Right ventricle myocardium superior (tissue), 1 donor: ENCODE measurements at regions not wholly inside any gene's neighbourhood (a gene's known extent, or its start where the extent isn't known, plus 50 kb on each side); places are given as distances from the start of the nearest gene placed in this dataset.

ENCODE experiments used
- ATAC-seq: fragments of 200-7000 bp; cut with Tn5 transposase; one replicate; pipeline ENCODE4 v1.9.1; 2020; ENCODE audit warnings: mild to moderate bottlenecking; ENCODE audit not compliant: poor library complexity
- DNase-seq: peaks from one replicate; pipeline ENCODE4 v3.0.0-alpha.2; 2020
- intact Hi-C: fragments of 100-400 bp; cut with DNase I; formaldehyde crosslinking; loops from one replicate; pipeline ENCODE4 v1.11.2; 2022
- donor health status: DM: no; HTN: yes; CAD: no; lungs with severe emphysema.

DNA sequence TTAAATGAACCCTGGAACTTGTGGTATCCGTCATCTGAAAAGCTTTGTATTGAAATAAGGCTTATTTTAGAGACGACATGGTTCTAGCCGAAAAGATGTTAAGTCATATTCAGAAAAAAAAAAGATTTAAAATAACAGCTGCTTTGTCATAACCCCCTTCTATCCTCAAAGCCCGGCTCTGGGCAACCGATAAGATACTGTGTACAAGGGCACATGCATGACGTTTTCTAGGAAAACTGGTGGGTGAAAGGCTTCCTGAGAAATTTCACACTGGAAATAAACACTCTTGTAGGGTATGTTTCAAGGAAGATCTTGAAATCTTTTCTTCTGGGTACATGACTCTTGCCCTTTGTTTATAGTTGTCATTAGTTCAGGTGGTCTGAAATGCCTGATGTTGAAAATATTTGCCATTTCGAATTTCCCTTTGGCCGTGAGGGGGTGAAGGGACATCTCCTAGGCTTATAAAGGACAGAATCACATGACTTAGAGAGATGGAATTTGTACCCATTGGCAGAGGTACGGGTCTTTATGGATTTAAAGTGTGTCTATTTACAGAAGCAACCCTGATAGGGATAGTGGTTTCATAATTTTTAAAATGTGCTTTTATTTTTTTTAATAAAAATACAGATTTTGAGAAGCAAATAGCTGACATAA lies 232.5 kb downstream of the PTEN start:
- intact Hi-C loops: no loop called here
- ATAC-seq (no peak), DNase-seq (no peak)

GRCh38 chr10:88097092-88097516 lies 233.7 kb downstream of the PTEN start:
- DNase-seq: no peak
- no peak for ATAC-seq

DNA sequence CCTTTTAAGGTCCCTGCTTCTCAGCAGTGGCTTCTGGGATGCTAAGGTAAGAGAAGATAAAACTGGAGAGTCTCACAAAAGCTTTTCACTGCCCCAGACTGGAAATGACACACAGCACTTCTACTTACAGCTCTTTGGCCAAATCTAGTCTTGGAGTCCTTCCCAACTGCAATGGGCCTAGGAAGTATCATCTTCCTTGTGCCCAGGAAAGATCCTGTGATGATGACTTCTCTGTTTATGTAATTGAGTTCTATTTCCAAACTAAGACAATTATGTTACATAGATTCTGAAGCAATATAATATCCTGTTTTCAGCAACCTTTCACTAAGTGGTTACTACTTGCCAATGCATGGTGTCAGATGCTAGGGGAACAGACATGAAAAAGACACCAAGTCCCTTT lies 234.1 kb downstream of the PTEN start:
- intact Hi-C loops: no loop called here
- DNase-seq (no peak), ATAC-seq (no peak)

More at GRCh38 chr10:88097092-88097516, 233.7 kb downstream of the PTEN start:
- intact Hi-C loops: no loop called here

DNA sequence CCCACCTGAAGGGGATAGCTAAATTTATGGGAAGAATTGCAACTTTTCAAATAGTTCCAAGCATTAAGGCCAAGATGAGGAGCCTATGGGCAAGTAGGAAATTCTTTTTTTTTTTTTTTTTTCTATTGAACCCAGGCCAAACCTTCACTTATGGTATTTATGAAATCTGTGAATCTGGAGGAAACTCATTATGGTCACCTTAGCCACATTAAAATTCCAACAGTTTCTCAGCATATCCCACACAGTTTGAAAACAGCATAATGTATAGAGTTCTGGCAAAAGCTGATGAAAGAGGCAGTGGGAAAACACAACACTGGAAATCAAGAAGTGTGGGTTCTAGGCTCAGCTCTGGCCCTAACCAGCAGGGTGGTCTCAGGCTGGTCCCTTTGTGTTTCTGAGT lies 236.9 kb downstream of the PTEN start:
- intact Hi-C loops: no loop called here
- DNase-seq (no peak), ATAC-seq (no peak)

GRCh38 chr10:88101666-88102065 lies 238.2 kb downstream of the PTEN start:
- intact Hi-C loops: no loop called here
- ATAC-seq: no peak

DNA sequence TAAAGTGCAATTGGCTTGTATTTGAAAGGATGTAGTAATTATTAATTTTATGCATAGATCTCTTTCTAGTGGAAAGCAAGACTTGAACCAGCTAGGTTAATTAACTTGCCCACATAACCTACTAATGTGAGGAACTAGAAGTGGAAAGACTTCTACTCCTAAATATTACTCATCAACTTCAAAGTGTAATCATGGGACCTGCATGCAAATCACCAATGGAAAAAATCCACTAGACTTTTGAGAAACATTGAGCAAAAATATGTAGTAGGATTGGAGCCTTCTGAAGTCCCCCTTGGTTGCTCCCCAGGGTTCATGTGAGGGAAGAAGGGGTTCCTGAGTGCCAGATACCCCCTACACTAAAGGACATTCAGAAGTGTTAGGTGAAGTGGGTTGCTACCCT lies 240.2 kb downstream of the PTEN start:
- DNase-seq (no peak), ATAC-seq (no peak)
- intact Hi-C loops: no loop called here

More at GRCh38 chr10:88101666-88102065, 238.2 kb downstream of the PTEN start:
- DNase-seq: no peak

DNA sequence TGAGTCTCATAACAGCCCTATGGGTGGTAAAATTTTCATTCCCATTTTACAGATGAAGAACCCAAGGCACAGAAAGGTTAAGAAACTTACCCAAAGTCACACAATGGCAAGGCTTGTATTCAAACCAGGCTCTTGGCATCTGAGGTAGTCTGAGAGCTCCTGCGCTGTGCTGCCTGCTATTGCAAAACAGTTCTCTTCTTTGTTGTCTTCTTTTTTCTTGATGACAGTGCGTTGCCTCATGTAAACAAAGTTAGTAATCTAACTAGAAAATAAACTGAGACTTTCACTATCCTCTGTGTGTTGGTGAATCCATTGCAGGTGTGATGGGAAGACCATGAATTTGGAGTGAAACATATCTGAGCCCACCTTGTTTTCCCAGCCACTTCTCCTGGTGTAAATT lies 240.8 kb downstream of the PTEN start:
- DNase-seq: no peak
- intact Hi-C loops: no loop called here
- ATAC-seq: no peak

- intact Hi-C loops: no loop called here
- ATAC-seq (peak; percentile 38), DNase-seq (no peak)
These were observed 242.9 kb downstream of the PTEN start for GRCh38 chr10:88106366-88106765.

GRCh38 chr10:88107296-88108097 lies 244.1 kb downstream of the PTEN start:
- no peak for DNase-seq
- no peak for ATAC-seq
- intact Hi-C loops: no loop called here

- intact Hi-C loops: no loop called here
- no peak for DNase-seq
These were observed 244.7 kb downstream of the PTEN start for GRCh38 chr10:88108115-88108610.

DNA sequence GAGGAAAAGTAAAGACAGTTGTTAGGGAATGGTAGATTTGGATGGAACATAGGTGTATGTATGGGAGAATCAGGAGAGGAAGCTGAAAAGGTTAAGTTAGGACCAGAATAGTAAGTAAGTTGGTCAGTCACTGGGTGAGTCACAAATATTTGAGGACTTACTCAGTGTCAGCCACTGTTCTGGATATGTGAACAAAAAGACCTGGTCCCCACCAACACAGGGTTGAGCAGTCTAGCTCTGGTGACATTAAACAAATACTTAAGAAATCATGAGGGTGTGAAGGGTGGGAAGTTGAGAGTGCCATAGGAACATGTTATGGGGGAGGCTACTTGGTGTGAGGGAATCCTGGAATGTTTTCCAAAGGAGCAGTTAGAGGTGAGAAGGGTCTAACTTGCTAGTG lies 246.9 kb downstream of the PTEN start:
- DNase-seq: no peak
- intact Hi-C loops: loop anchor here (5.0 kb wide), 2 partner anchors 248 to 263 kb away; partner anchors contain the start of genes KLLN and PTEN
- no peak for ATAC-seq

More at GRCh38 chr10:88108115-88108610, 244.7 kb downstream of the PTEN start:
- peak; percentile 45 for ATAC-seq

DNA sequence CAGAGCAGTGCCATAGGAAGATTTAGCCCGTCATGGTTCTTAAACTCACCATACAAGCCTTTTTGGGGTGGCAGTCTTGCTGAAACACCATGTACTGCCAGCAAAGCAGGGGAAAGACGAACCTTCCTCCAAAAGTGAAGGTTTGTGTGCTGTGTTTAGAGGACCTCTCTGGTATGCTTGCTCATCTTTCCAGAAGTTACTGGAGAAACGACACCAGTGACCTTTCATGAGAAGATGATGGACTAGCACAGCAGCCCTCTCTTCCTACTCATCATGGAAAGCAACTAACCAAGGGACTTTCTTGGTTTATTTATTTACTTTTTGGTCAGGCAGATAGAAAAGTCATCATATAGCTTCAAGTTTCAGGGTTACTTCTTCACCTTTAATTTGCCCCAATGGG lies 247.4 kb downstream of the PTEN start:
- intact Hi-C loops: loop anchor here (5.0 kb wide), 2 partner anchors 249 to 264 kb away; partner anchors contain the start of genes KLLN and PTEN
- ATAC-seq: no peak

GRCh38 chr10:88111294-88111693 lies 247.9 kb downstream of the PTEN start:
- intact Hi-C loops: loop anchor here (5.0 kb wide), 2 partner anchors 249 to 264 kb away; partner anchors contain the start of genes KLLN and PTEN
- DNase-seq (no peak), ATAC-seq (no peak)

More for the DNA sequence above, 247.4 kb downstream of the PTEN start:
- no peak for DNase-seq

DNA sequence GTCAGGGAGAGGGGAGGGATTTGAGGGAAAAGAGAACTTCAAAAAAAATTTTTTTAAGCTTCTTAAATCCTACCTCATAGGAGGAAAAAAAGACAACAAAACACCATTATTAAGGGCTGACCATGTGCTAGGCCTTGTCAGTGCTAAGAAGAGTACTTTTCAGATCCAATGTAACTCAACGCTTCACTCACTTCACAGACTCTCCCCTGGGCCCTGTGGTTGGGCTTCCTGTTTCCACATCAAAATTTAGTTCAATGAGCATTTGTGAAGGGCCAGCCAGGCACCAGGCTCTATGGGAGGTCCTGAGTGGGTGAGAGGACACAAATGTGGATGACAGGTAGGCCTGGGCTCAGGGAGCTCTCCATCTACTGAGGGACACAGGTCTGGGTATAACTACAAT lies 249.8 kb downstream of the PTEN start:
- ATAC-seq (peak; percentile 50), DNase-seq (peak; percentile 55)
- intact Hi-C loops: loop anchor here (5.0 kb wide), 2 partner anchors 251 to 266 kb away; partner anchors contain the start of genes KLLN and PTEN

DNA sequence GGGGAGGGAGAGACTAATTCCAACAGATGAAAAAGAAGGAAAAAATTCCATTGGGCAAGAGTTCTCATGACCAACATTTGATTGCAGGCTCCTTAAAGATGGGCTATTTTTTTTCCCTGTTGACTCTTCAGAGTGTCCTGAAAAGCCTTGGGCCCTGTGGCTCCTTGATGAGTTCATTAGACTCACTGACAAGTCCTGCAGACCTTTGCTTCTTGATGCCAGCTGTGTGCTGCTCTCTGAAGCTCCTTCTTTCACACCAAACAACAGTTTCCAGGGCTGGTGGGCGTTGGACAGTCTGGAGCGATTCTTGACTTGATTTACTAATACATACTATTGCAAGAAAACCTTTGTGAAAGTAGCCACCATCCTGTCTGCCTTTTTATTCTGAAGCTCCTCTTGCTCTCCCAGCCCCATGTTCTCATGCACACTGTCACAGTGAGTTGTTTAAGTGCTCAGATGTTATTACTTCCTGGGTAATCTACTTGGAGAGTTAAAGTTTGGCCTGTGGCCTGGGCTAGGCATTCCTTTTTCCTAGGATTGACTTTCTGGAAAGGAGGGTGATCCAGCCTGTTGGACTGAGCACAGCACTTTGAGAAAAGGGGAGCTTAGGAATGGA lies 250.3 kb downstream of the PTEN start:
- DNase-seq (no peak), ATAC-seq (no peak)
- intact Hi-C loops: loop anchor here (5.0 kb wide), 2 partner anchors 251 to 266 kb away; partner anchors contain the start of genes KLLN and PTEN

GRCh38 chr10:88114368-88114767 lies 250.9 kb downstream of the PTEN start:
- intact Hi-C loops: loop anchor here (5.0 kb wide), 2 partner anchors 252 to 267 kb away; partner anchors contain the start of genes KLLN and PTEN
- ATAC-seq (peak; percentile 79), DNase-seq (peak; percentile 48)

DNA sequence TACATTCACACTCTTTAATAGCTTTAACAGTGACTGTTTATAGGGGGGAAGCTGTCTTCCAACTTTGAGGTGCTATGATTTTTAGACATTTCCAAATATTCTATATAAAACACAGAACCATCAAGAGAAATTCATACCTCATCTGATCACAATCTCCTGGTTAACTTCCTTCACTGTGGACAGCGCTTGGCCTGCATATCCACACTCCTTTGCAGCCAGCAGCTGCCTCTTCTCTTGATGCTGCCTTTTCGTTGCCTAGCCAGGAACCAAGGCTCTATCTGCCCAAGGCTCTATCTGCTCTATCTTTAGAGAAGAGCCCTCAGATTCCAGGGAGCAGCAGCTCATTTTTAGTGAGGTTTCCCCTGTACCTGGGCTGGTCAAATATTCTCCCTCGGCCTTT lies 252.0 kb downstream of the PTEN start:
- ATAC-seq (no peak), DNase-seq (no peak)
- intact Hi-C loops: no loop called here

DNA sequence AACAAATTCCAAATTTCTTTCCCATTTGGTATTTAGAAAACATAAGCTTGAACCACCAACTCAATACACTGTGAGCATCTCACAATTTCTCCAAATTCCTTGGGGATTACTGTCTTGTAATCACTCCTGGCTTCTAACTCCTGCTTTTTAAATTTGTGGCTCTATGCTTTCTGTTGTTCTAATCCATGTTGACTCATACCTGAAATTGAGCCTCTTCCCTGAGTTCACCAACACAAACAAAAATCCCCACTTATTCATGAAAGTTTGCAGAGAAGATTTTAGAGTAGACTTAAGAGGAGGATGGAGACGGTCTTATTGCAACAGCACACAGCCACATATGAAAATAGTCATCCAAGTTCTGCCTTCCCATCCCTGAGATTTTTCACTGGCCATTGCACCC lies 252.5 kb downstream of the PTEN start:
- intact Hi-C loops: no loop called here
- ATAC-seq: no peak
- no peak for DNase-seq

GRCh38 chr10:88116481-88116880 lies 253.1 kb downstream of the PTEN start:
- ATAC-seq: no peak
- intact Hi-C loops: no loop called here
- DNase-seq: no peak
